IMR-90 (cell line): ENCODE measurements at regions not wholly inside any gene's neighbourhood (a gene's known extent, or its start where the extent isn't known, plus 50 kb on each side); places are given as distances from the start of the nearest gene placed in this dataset.

Experiments used
- ATAC-seq: fragments of 200-7000 bp; cut with Tn5 transposase; 2 replicates; pipeline ENCODE4 v1.9.1; 2020; ENCODE audit warnings: low read depth, mild to moderate bottlenecking, moderate library complexity
- BruUV-seq: library from RNA; stranded (reverse); fragments of 400-500 nt; replicated peaks from 2 replicates; lab custom pipeline; 2021; lab: Mats Ljungman, UMichigan
- CTCF ChIA-PET: fragments of 300-600 bp; formaldehyde crosslinking; extraction: SDS; loops from one replicate; lab custom pipeline; 2021; ENCODE audit warnings: antibody characterized with exemption; lab: Yijun Ruan, JAX
- POLR2A ChIA-PET: fragments of 300-600 bp; sonication (Branson Sonifier 250); formaldehyde crosslinking; loops from one replicate; lab custom pipeline; 2022; ENCODE audit warnings: antibody characterized with exemption; ENCODE audit not compliant: unreplicated experiment; lab: Charles Lee
- DNase-seq: peaks from one replicate; pipeline ENCODE4 v3.0.0; 2013
- H2AFZ ChIP-seq: replicated peaks from 2 replicates; pipeline ENCODE3; 2013; ENCODE audit warnings: low read length, mild to moderate bottlenecking; ENCODE audit not compliant: poor library complexity
- H2AK5ac ChIP-seq: 2 replicates; pipeline ENCODE4 v1.6.1; 2013; ENCODE audit warnings: low read depth, low read length, inconsistent platforms
- H2AK9ac ChIP-seq: replicated peaks from 2 replicates; pipeline ENCODE3; 2013; ENCODE audit warnings: mild to moderate bottlenecking, low read depth, low read length, moderate library complexity; ENCODE audit not compliant: poor library complexity
- H2BK120ac ChIP-seq: 2 replicates; pipeline ENCODE4 v1.6.1; 2013; ENCODE audit warnings: low read depth, low read length, inconsistent platforms
- H2BK15ac ChIP-seq: 3 replicates; pipeline ENCODE4 v1.6.1; 2013; ENCODE audit warnings: low read depth, low read length, inconsistent platforms
- H2BK20ac ChIP-seq: 2 replicates; pipeline ENCODE4 v1.6.1; 2013; ENCODE audit warnings: low read depth, mild to moderate bottlenecking, inconsistent platforms, low read length, moderate library complexity
- H2BK5ac ChIP-seq: 2 replicates; pipeline ENCODE4 v1.6.1; 2013; ENCODE audit warnings: mild to moderate bottlenecking, low read depth, low read length, inconsistent platforms; ENCODE audit not compliant: poor library complexity, severe bottlenecking
- H3K14ac ChIP-seq: replicated peaks from 2 replicates; pipeline ENCODE4 v1.6.1; 2013; ENCODE audit warnings: low read depth, low read length, inconsistent platforms
- H3K18ac ChIP-seq: 2 replicates; pipeline ENCODE4 v1.6.1; 2013; ENCODE audit warnings: low read depth, low read length, control low read depth
- H3K23ac ChIP-seq: 2 replicates; pipeline ENCODE4 v1.6.1; 2013; ENCODE audit warnings: low read depth, low read length, inconsistent platforms
- H3K27ac ChIP-seq: 2 replicates; pipeline ENCODE4 v1.5.1; 2013; ENCODE audit warnings: mild to moderate bottlenecking, control low read depth, low read length; ENCODE audit not compliant: insufficient read depth
- H3K27me3 ChIP-seq: 2 replicates; pipeline ENCODE4 v1.6.1; 2013; ENCODE audit warnings: low read length; ENCODE audit not compliant: control insufficient read depth, insufficient read depth
- H3K36me3 ChIP-seq: 2 replicates; pipeline ENCODE4 v1.6.1; 2013; ENCODE audit warnings: low read length, mixed read lengths; ENCODE audit not compliant: control insufficient read depth, insufficient read depth
- H3K4ac ChIP-seq: 2 replicates; pipeline ENCODE4 v1.6.1; 2013; ENCODE audit warnings: low read depth, low read length, inconsistent platforms
- H3K4me1 ChIP-seq: 2 replicates; pipeline ENCODE4 v1.6.1; 2013; ENCODE audit warnings: low read length, mixed read lengths; ENCODE audit not compliant: control insufficient read depth, insufficient read depth
- H3K4me2 ChIP-seq: 2 replicates; pipeline ENCODE4 v1.6.1; 2013; ENCODE audit warnings: low read depth, mild to moderate bottlenecking, control low read depth, low read length, moderate library complexity
- H3K4me3 ChIP-seq: 2 replicates; pipeline ENCODE4 v1.5.1; 2013; ENCODE audit warnings: low read depth, mild to moderate bottlenecking, control low read depth, low read length, moderate library complexity; ENCODE audit not compliant: insufficient read depth
- H3K56ac ChIP-seq: 2 replicates; pipeline ENCODE4 v1.6.1; 2013; ENCODE audit warnings: low read length, inconsistent platforms; ENCODE audit not compliant: insufficient read depth; ENCODE audit errors: extremely low read depth
- H3K79me1 ChIP-seq, 2 experiments: 2 replicates each; pipeline ENCODE4 v1.6.1; 2013; ENCODE audit warnings: low read length in 2 of 2, inconsistent platforms in 1 of 2, low read depth in 1 of 2
- H3K9ac ChIP-seq: 2 replicates; pipeline ENCODE4 v1.6.1; 2013; ENCODE audit warnings: low read depth, low read length, control low read depth
- H3K9me1 ChIP-seq: 2 replicates; pipeline ENCODE4 v1.6.1; 2013; ENCODE audit warnings: low read length, inconsistent platforms; ENCODE audit not compliant: insufficient read depth
- H3K9me3 ChIP-seq: 2 replicates; pipeline ENCODE4 v1.6.1; 2013; ENCODE audit warnings: low read length; ENCODE audit not compliant: control insufficient read depth, insufficient read depth
- H4K20me1 ChIP-seq: 2 replicates; pipeline ENCODE4 v1.6.1; 2013; ENCODE audit warnings: low read length, inconsistent platforms; ENCODE audit not compliant: insufficient read depth
- H4K5ac ChIP-seq: 2 replicates; pipeline ENCODE4 v1.6.1; 2013; ENCODE audit warnings: mild to moderate bottlenecking, low read depth, low read length, control low read depth
- H4K8ac ChIP-seq, 2 experiments: 2 replicates each; pipeline ENCODE4 v1.6.1; 2013; ENCODE audit warnings: low read depth in 2 of 2, low read length in 2 of 2, control low read depth in 1 of 2, inconsistent platforms in 1 of 2
- H4K91ac ChIP-seq: 2 replicates; pipeline ENCODE4 v1.6.1; 2013; ENCODE audit warnings: low read depth, low read length, inconsistent platforms; ENCODE audit not compliant: insufficient read depth
- BHLHE40 ChIP-seq: fragments of 150-350 bp; IDR thresholded peaks from 2 replicates; pipeline ENCODE4 v1.6.1; 2016; ENCODE audit warnings: mild to moderate bottlenecking, low read depth, low read length
- CHD1 ChIP-seq: IDR thresholded peaks from 2 replicates; pipeline ENCODE4 v1.6.1; 2012; ENCODE audit warnings: low read depth, low read length, improper control_type of control experiment
- FOS ChIP-seq: fragments of 150-350 bp; IDR thresholded peaks from 2 replicates; pipeline ENCODE4 v1.6.1; 2016; ENCODE audit warnings: low read depth, low read length
- MAZ ChIP-seq: IDR thresholded peaks from 2 replicates; pipeline ENCODE4 v1.6.1; 2012; ENCODE audit warnings: low read depth, mild to moderate bottlenecking, low read length, improper control_type of control experiment, moderate library complexity, borderline replicate concordance
- MXI1 ChIP-seq: IDR thresholded peaks from 2 replicates; pipeline ENCODE4 v1.6.1; 2012; ENCODE audit warnings: low read depth, mild to moderate bottlenecking, low read length, moderate library complexity, borderline replicate concordance
- POLR2A ChIP-seq: IDR thresholded peaks from 2 replicates; pipeline ENCODE4 v1.6.1; 2012; ENCODE audit warnings: mild to moderate bottlenecking, low read depth, low read length
- RAD21 ChIP-seq: IDR thresholded peaks from 2 replicates; pipeline ENCODE4 v1.6.1; 2012; ENCODE audit warnings: low read length, improper control_type of control experiment
- RCOR1 ChIP-seq: IDR thresholded peaks from 2 replicates; pipeline ENCODE4 v1.6.1; 2012; ENCODE audit warnings: mild to moderate bottlenecking, low read length, improper control_type of control experiment; ENCODE audit not compliant: insufficient replicate concordance
- WGBS, 2 experiments: methylation state at CpG; one replicate each; pipeline versions ENCODE4 v1.1.5 to v1.1.7; 2013; ENCODE audit warnings: missing lambda C conversion rate in 2 of 2; ENCODE audit not compliant: insufficient read length in 1 of 2; ENCODE audit errors: extremely low coverage in 2 of 2; 5-methylcytosine and 5-hydroxymethylcytosine counted together
- dilution Hi-C: fragments of 300-500 bp; cut with HindIII; formaldehyde crosslinking; loops from one replicate; pipeline ENCODE4 v1.14.3; 2018; ENCODE audit warnings: low sequenced_read_pairs; ENCODE audit not compliant: unreplicated experiment
- in situ Hi-C: fragments of 300-500 bp; cut with MboI; formaldehyde crosslinking; loops from 3 replicates; pipeline ENCODE4 v1.14.3; 2019; ENCODE audit warnings: low sequenced_read_pairs, inconsistent platforms, mixed read lengths
- intact Hi-C: fragments of 100-400 bp; cut with micrococcal nuclease; formaldehyde crosslinking; loops from 2 replicates; pipeline ENCODE4 v1.10.0; 2022
- TF ChIP-seq, protein P1 (sequence below): fragments of 150-350 bp; IDR thresholded peaks from 2 replicates; pipeline ENCODE4 v1.6.1; 2017; ENCODE audit warnings: mild to moderate bottlenecking, antibody characterized with exemption, low read length, low read depth
- TF ChIP-seq, protein P2 (sequence below): fragments of 150-350 bp; IDR thresholded peaks from 2 replicates; pipeline ENCODE4 v1.6.1; 2016; ENCODE audit warnings: low read depth, mild to moderate bottlenecking, low read length, moderate library complexity, borderline replicate concordance

DNA sequence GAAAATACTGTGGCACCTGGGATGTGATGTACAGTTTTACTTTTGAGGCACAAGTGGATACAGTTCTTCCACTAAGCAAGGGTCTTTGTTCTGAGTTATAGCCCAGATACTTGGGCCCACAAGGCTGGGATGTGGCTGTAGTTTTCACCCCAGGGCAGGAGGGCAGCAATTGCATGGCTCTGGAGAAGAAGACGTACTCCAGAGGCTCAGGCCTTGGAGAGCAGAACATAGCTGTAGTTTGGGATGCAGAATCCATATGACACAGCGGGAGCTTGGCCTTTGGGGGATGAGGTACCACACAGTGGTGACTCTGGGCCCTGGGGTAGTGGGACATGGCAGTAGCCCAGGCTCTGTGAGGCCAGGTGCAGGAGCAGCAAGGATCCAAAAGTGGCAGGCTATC is 110.8 kb upstream of the FSTL4 start:
- H2AFZ ChIP-seq = no peak overlapping the region
- no peak overlapping the region for H2BK15ac ChIP-seq
- H2AK5ac ChIP-seq = no peak overlapping the region
- no peak overlapping the region for H3K27ac ChIP-seq
- H3K14ac ChIP-seq = no peak overlapping the region
- ChIA-PET CTCF (no interaction called here), POLR2A (no interaction called here)
- dilution Hi-C loops (no loop called here), intact Hi-C loops (no loop called here), in situ Hi-C loops (no loop called here)
- no peak overlapping the region for H4K91ac ChIP-seq
- H2BK120ac ChIP-seq = no peak overlapping the region
- no peak overlapping the region for H3K4ac ChIP-seq
- no peak for DNase-seq
- H3K79me1 ChIP-seq = no peaks in the 10 kb centered on the region
- H3K4me3 ChIP-seq = no peak overlapping the region
- H2BK20ac ChIP-seq = no peak overlapping the region
- no peak overlapping the region for H3K4me2 ChIP-seq
- H4K20me1 ChIP-seq = no peaks in the 10 kb centered on the region
- no peak overlapping the region for H3K23ac ChIP-seq
- H3K27me3 ChIP-seq = no peaks in the 10 kb centered on the region; the same call in 1 of the 2 replicates
- H3K4me1 ChIP-seq = no peaks in the 10 kb centered on the region
- no peak overlapping the region for H3K56ac ChIP-seq
- no peak for ATAC-seq
- no peaks in the 10 kb centered on the region for H3K36me3 ChIP-seq
- no peak overlapping the region for H2AK9ac ChIP-seq
- no peak overlapping the region for H3K18ac ChIP-seq
- no peak overlapping the region for H4K8ac ChIP-seq
- H3K9ac ChIP-seq = no peak overlapping the region
- no peaks in the 10 kb centered on the region for H3K9me3 ChIP-seq
- no peak for TF ChIP-seq BHLHE40
- TF ChIP-seq, protein P1, sequence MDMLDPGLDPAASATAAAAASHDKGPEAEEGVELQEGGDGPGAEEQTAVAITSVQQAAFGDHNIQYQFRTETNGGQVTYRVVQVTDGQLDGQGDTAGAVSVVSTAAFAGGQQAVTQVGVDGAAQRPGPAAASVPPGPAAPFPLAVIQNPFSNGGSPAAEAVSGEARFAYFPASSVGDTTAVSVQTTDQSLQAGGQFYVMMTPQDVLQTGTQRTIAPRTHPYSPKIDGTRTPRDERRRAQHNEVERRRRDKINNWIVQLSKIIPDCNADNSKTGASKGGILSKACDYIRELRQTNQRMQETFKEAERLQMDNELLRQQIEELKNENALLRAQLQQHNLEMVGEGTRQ = no peak
- no peak for TF ChIP-seq MXI1
- TF ChIP-seq MAZ = no peak
- TF ChIP-seq, protein P2, sequence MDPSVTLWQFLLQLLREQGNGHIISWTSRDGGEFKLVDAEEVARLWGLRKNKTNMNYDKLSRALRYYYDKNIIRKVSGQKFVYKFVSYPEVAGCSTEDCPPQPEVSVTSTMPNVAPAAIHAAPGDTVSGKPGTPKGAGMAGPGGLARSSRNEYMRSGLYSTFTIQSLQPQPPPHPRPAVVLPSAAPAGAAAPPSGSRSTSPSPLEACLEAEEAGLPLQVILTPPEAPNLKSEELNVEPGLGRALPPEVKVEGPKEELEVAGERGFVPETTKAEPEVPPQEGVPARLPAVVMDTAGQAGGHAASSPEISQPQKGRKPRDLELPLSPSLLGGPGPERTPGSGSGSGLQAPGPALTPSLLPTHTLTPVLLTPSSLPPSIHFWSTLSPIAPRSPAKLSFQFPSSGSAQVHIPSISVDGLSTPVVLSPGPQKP = no peak
- TF ChIP-seq RAD21 = no peak
- no peak for TF ChIP-seq RCOR1
- TF ChIP-seq POLR2A = no peak
- TF ChIP-seq FOS = no peak
- no peak for TF ChIP-seq CHD1
- no peaks in the 10 kb centered on the region for H3K9me1 ChIP-seq
- no TSS peak for BruUV-seq
- WGBS, 2 experiments = 18% methylated on average over 2 of the region's 2 CpGs; no CpG with 5 or more reads in 1 of the 2 experiments
- no peak overlapping the region for H2BK5ac ChIP-seq
- no peak overlapping the region for H4K5ac ChIP-seq
